Urothelium cell line (cell line): ENCODE measurements at regions not wholly inside any gene's neighbourhood (a gene's known extent, or its start where the extent isn't known, plus 50 kb on each side); places are given as distances from the start of the nearest gene placed in this dataset.

Source experiments
- DNase-seq: peaks from one replicate; pipeline ENCODE4 v3.0.0; 2011; ENCODE audit warnings: low spot score, mixed read lengths
- FAIRE-seq: peaks from 2 replicates; lab custom pipeline; 2011; peaks lifted over from hg19 to GRCh38; lab: Jason Lieb, UNC

GRCh38 chr6:40313582-40313981, 273.6 kb downstream of the LRFN2 start:
- DNase-seq, result no peak
- FAIRE-seq, result no peak

- no peak for FAIRE-seq
- no peak for DNase-seq
Observed at GRCh38 chr6:40312213-40313015, 274.8 kb downstream of the LRFN2 start.

GRCh38 chr6:40308533-40309306, 278.4 kb downstream of the LRFN2 start:
- peak; percentile 68 for DNase-seq
- FAIRE-seq, result no peak

GRCh38 chr6:40307712-40308111, 279.5 kb downstream of the LRFN2 start:
- DNase-seq (no peak), FAIRE-seq (no peak)

- FAIRE-seq (no peak), DNase-seq (no peak)
Observed at GRCh38 chr6:40302856-40303454, 284.2 kb downstream of the LRFN2 start.

GRCh38 chr6:40299681-40300080, 287.5 kb downstream of the LRFN2 start:
- no peak for DNase-seq
- FAIRE-seq, result no peak

GRCh38 chr6:40298207-40298606, 289.0 kb downstream of the LRFN2 start:
- FAIRE-seq (no peak), DNase-seq (no peak)

- DNase-seq (no peak), FAIRE-seq (no peak)
Observed at GRCh38 chr6:40295251-40295950, 291.8 kb downstream of the LRFN2 start.

GRCh38 chr6:40293460-40294185, 293.5 kb downstream of the LRFN2 start:
- DNase-seq, result no peak
- no peak for FAIRE-seq

GRCh38 chr6:40293060-40293459, 294.1 kb downstream of the LRFN2 start:
- no peak for FAIRE-seq

GRCh38 chr6:40290816-40291215, 296.3 kb downstream of the LRFN2 start:
- DNase-seq (no peak), FAIRE-seq (no peak)

More at GRCh38 chr6:40293060-40293459, 294.1 kb downstream of the LRFN2 start:
- no peak for DNase-seq

- DNase-seq (no peak), FAIRE-seq (no peak)
Observed at GRCh38 chr6:40288919-40289318, 298.2 kb downstream of the LRFN2 start.

GRCh38 chr6:40287296-40287850, 299.8 kb downstream of the LRFN2 start:
- no peak for FAIRE-seq
- DNase-seq, result no peak

GRCh38 chr6:40286721-40287120, 300.4 kb downstream of the LRFN2 start:
- DNase-seq, result no peak
- no peak for FAIRE-seq

GRCh38 chr6:40285996-40286395, 301.2 kb downstream of the LRFN2 start:
- DNase-seq (no peak), FAIRE-seq (no peak)

- FAIRE-seq, result no peak
- no peak for DNase-seq
Observed at GRCh38 chr6:40285535-40285934, 301.6 kb downstream of the LRFN2 start.

GRCh38 chr6:40282986-40283385, 304.2 kb downstream of the LRFN2 start:
- no peak for DNase-seq
- FAIRE-seq, result no peak

GRCh38 chr6:40281402-40281801, 305.8 kb downstream of the LRFN2 start:
- DNase-seq, result no peak
- no peak for FAIRE-seq

- DNase-seq (no peak), FAIRE-seq (no peak)
Observed at GRCh38 chr6:40280231-40280630, 306.9 kb downstream of the LRFN2 start.

- DNase-seq, result no peak
- FAIRE-seq, result no peak
Observed at GRCh38 chr6:40276141-40276540, 311.0 kb downstream of the LRFN2 start.
